ENCODE measurements at regions not wholly inside any gene's neighbourhood (a gene's known extent, or its start where the extent isn't known, plus 50 kb on each side); places are given as distances from the start of the nearest gene placed in this dataset.

- no peak for ATAC-seq
Measured at GRCh38 chr10:131011936-131012640, 299.4 kb downstream of the TCERG1L start.

GRCh38 chr10:131012641-131012985 lies 298.9 kb downstream of the TCERG1L start:
- Mint-ChIP-seq H3K36me3 (ENCODE audit: insufficient read depth) (no peaks in the 10 kb centered on the region), H3K4me1 (ENCODE audit: low read depth) (no peaks in the 10 kb centered on the region), H3K27me3 (ENCODE audit: low read depth) (no peaks in the 10 kb centered on the region), H3K9me3 (no peaks in the 10 kb centered on the region), H3K4me3 (no peak overlapping the region)
- DNase-seq: no peak
- ATAC-seq: no peak

More at GRCh38 chr10:131011936-131012640, 299.4 kb downstream of the TCERG1L start:
- no peaks in the 10 kb centered on the region for H3K27me3 Mint-ChIP-seq (ENCODE audit: low read depth)
- no peak for DNase-seq
- no peak overlapping the region for H3K4me3 Mint-ChIP-seq
- no peaks in the 10 kb centered on the region for H3K9me3 Mint-ChIP-seq
- no peaks in the 10 kb centered on the region for H3K4me1 Mint-ChIP-seq (ENCODE audit: low read depth)
- no peaks in the 10 kb centered on the region for H3K36me3 Mint-ChIP-seq (ENCODE audit: insufficient read depth)

GRCh38 chr10:131013281-131013912 lies 298.1 kb downstream of the TCERG1L start:
- Mint-ChIP-seq H3K9me3 (no peaks in the 10 kb centered on the region), H3K4me3 (no peak overlapping the region), H3K36me3 (ENCODE audit: insufficient read depth) (no peaks in the 10 kb centered on the region), H3K4me1 (ENCODE audit: low read depth) (no peaks in the 10 kb centered on the region), H3K27me3 (ENCODE audit: low read depth) (no peaks in the 10 kb centered on the region)
- ATAC-seq (no peak), DNase-seq (no peak)

GRCh38 chr10:131014271-131014670 lies 297.2 kb downstream of the TCERG1L start:
- Mint-ChIP-seq H3K27me3 (ENCODE audit: low read depth) (no peaks in the 10 kb centered on the region), H3K4me3 (no peak overlapping the region)
- DNase-seq: no peak

DNA sequence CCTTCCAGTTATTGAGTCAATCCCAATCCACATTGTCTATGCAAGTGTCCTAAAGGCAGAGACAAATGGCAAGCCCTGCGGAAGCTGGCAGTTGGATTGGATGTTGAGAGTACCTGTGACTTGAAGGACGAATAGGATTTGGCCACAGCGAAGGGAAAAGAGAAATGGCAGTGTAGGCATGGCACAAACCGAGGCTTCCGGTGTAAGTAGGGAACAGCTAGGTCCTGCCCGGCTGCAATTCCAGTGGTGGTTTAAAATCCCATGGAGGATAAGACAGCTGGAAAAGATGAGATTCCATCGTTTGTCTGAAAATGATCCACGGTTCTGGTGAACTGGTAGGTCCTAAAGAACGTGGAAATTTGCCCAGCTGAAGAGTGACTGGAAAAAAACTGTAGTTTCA lies 296.2 kb downstream of the TCERG1L start:
- Mint-ChIP-seq H3K4me3 (no peak overlapping the region), H3K9me3 (no peaks in the 10 kb centered on the region), H3K4me1 (ENCODE audit: low read depth) (no peaks in the 10 kb centered on the region), H3K27me3 (ENCODE audit: low read depth) (no peaks in the 10 kb centered on the region), H3K36me3 (ENCODE audit: insufficient read depth) (no peaks in the 10 kb centered on the region)
- DNase-seq (no peak), ATAC-seq (no peak)

More at GRCh38 chr10:131014271-131014670, 297.2 kb downstream of the TCERG1L start:
- H3K9me3 Mint-ChIP-seq: no peaks in the 10 kb centered on the region
- H3K36me3 Mint-ChIP-seq (ENCODE audit: insufficient read depth): no peaks in the 10 kb centered on the region
- H3K4me1 Mint-ChIP-seq (ENCODE audit: low read depth): no peaks in the 10 kb centered on the region
- ATAC-seq: no peak

- H3K27me3 Mint-ChIP-seq (ENCODE audit: low read depth): no peaks in the 10 kb centered on the region
- ATAC-seq: no peak
- H3K4me3 Mint-ChIP-seq: no peak overlapping the region
- no peaks in the 10 kb centered on the region for H3K4me1 Mint-ChIP-seq (ENCODE audit: low read depth)
- no peak for DNase-seq
- no peaks in the 10 kb centered on the region for H3K9me3 Mint-ChIP-seq
- no peaks in the 10 kb centered on the region for H3K36me3 Mint-ChIP-seq (ENCODE audit: insufficient read depth)
Measured at GRCh38 chr10:131016556-131016955, 295.0 kb downstream of the TCERG1L start.

GRCh38 chr10:131017566-131018285 lies 293.8 kb downstream of the TCERG1L start:
- DNase-seq: no peak
- H3K4me3 Mint-ChIP-seq: no peak overlapping the region
- no peaks in the 10 kb centered on the region for H3K36me3 Mint-ChIP-seq (ENCODE audit: insufficient read depth)
- no peaks in the 10 kb centered on the region for H3K4me1 Mint-ChIP-seq (ENCODE audit: low read depth)
- H3K9me3 Mint-ChIP-seq: no peaks in the 10 kb centered on the region
- no peak for ATAC-seq
- H3K27me3 Mint-ChIP-seq (ENCODE audit: low read depth): no peaks in the 10 kb centered on the region

- H3K4me1 Mint-ChIP-seq (ENCODE audit: low read depth): no peaks in the 10 kb centered on the region
- ATAC-seq (no peak), DNase-seq (no peak)
- no peaks in the 10 kb centered on the region for H3K9me3 Mint-ChIP-seq
- H3K4me3 Mint-ChIP-seq: no peak overlapping the region
- no peaks in the 10 kb centered on the region for H3K36me3 Mint-ChIP-seq (ENCODE audit: insufficient read depth)
- no peaks in the 10 kb centered on the region for H3K27me3 Mint-ChIP-seq (ENCODE audit: low read depth)
Measured at GRCh38 chr10:131018886-131019500, 292.5 kb downstream of the TCERG1L start.

- Mint-ChIP-seq H3K4me3 (no peak overlapping the region), H3K27me3 (ENCODE audit: low read depth) (no peaks in the 10 kb centered on the region), H3K4me1 (ENCODE audit: low read depth) (no peaks in the 10 kb centered on the region), H3K36me3 (ENCODE audit: insufficient read depth) (no peaks in the 10 kb centered on the region), H3K9me3 (no peaks in the 10 kb centered on the region)
- DNase-seq: no peak
- no peak for ATAC-seq
Measured at GRCh38 chr10:131019696-131020095, 291.8 kb downstream of the TCERG1L start.

GRCh38 chr10:131020775-131021174 lies 290.7 kb downstream of the TCERG1L start:
- ATAC-seq (no peak), DNase-seq (no peak)
- no peaks in the 10 kb centered on the region for H3K9me3 Mint-ChIP-seq
- H3K36me3 Mint-ChIP-seq (ENCODE audit: insufficient read depth): no peaks in the 10 kb centered on the region
- no peaks in the 10 kb centered on the region for H3K27me3 Mint-ChIP-seq (ENCODE audit: low read depth)
- no peaks in the 10 kb centered on the region for H3K4me1 Mint-ChIP-seq (ENCODE audit: low read depth)
- H3K4me3 Mint-ChIP-seq: no peak overlapping the region

GRCh38 chr10:131021246-131021895 lies 290.1 kb downstream of the TCERG1L start:
- no peak overlapping the region for H3K4me3 Mint-ChIP-seq
- no peaks in the 10 kb centered on the region for H3K4me1 Mint-ChIP-seq (ENCODE audit: low read depth)
- H3K36me3 Mint-ChIP-seq (ENCODE audit: insufficient read depth): no peaks in the 10 kb centered on the region
- DNase-seq (no peak), ATAC-seq (no peak)
- H3K9me3 Mint-ChIP-seq: no peaks in the 10 kb centered on the region
- no peaks in the 10 kb centered on the region for H3K27me3 Mint-ChIP-seq (ENCODE audit: low read depth)

DNA sequence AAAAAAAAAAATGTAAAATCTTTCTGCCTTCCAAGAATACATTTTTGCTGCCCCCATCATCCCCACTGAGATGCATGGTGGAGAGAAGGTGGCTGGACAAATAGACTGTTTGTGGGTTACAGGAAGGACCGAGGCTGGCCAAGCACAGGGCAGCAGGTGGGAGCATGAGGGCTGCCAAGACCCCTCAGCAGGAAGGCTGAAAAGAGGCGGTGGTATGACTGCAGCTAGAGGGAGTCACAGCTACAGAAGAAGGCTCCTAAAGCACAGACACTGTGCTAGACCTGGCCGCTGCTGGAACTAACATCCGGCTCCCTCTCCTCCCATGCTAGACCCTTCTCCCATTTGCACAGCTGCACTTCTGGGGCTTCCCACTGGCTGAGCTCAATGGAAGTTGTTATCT lies 289.6 kb downstream of the TCERG1L start:
- H3K4me3 Mint-ChIP-seq: no peak overlapping the region
- no peaks in the 10 kb centered on the region for H3K27me3 Mint-ChIP-seq (ENCODE audit: low read depth)
- no peak for ATAC-seq
- DNase-seq: no peak
- H3K4me1 Mint-ChIP-seq (ENCODE audit: low read depth): no peaks in the 10 kb centered on the region
- no peaks in the 10 kb centered on the region for H3K36me3 Mint-ChIP-seq (ENCODE audit: insufficient read depth)
- H3K9me3 Mint-ChIP-seq: no peaks in the 10 kb centered on the region

GRCh38 chr10:131022369-131022768 lies 289.2 kb downstream of the TCERG1L start:
- ATAC-seq (no peak), DNase-seq (no peak)
- Mint-ChIP-seq H3K27me3 (ENCODE audit: low read depth) (no peaks in the 10 kb centered on the region), H3K9me3 (no peaks in the 10 kb centered on the region), H3K4me1 (ENCODE audit: low read depth) (no peaks in the 10 kb centered on the region), H3K36me3 (ENCODE audit: insufficient read depth) (no peaks in the 10 kb centered on the region), H3K4me3 (no peak overlapping the region)

DNA sequence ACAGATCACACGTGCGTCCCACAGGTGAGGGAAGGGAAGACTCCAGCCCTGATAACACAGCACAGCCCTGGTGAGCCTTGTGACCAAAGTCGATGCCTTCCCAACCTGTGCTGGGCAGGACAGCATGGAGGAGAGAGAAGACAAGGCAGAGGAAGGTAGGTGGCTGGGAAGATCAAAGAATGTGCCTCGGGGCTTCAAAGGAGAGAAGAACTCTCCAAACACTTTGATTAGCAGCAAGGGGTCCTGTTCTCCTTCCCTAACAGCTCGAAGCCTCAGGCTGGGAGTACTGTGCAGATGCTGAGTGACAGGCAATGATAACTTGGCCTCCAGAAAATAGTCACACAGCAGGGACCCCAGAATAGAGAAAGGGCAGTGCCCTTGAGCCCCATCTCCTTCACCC lies 288.5 kb downstream of the TCERG1L start:
- ATAC-seq: no peak
- DNase-seq: no peak
- H3K4me3 Mint-ChIP-seq: no peak overlapping the region
- H3K36me3 Mint-ChIP-seq (ENCODE audit: insufficient read depth): no peaks in the 10 kb centered on the region
- H3K27me3 Mint-ChIP-seq (ENCODE audit: low read depth): no peaks in the 10 kb centered on the region
- no peaks in the 10 kb centered on the region for H3K9me3 Mint-ChIP-seq
- H3K4me1 Mint-ChIP-seq (ENCODE audit: low read depth): no peaks in the 10 kb centered on the region

Data from activated T-cell treated with anti-CD3 and anti-CD28 coated beads, Interleukin-2, amount 50 U/mL, for 4 hours (primary cell).